ENCODE measurements at regions not wholly inside any gene's neighbourhood (a gene's known extent, or its start where the extent isn't known, plus 50 kb on each side); places are given as distances from the start of the nearest gene placed in this dataset.

DNA sequence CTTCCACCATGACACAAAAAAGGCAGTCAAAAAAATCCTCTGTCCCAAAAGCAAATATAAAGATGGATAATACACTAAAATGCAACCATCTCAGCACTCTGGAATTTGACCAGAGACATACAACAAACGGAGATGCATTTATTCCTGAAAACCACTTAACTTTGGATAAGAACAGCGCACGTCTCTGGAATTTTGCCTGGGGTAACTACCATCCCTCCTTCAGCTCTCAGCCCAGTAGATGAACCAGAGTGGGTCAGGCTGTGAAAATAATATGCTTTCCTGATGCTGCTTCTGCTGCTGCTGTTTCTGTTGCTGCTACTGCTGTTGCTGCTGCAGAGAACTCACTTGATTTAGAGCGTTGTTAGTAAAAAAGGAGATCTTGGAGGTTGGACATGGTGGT is 133.8 kb upstream of the ACVR2A start:
- Histone ChIP-seq H3K4me3 (no peak overlapping the region), H3K27ac (no peak overlapping the region), H3K36me3 (no peaks in the 10 kb centered on the region), H3K27me3 (no peaks in the 10 kb centered on the region), H3K4me1 (no peaks in the 10 kb centered on the region), H3K9me3 (no peaks in the 10 kb centered on the region)
- DNase-seq: no peak
- intact Hi-C loops (cut with DNase I): no loop called here
- no peak for ATAC-seq
- TF ChIP-seq, protein P1, sequence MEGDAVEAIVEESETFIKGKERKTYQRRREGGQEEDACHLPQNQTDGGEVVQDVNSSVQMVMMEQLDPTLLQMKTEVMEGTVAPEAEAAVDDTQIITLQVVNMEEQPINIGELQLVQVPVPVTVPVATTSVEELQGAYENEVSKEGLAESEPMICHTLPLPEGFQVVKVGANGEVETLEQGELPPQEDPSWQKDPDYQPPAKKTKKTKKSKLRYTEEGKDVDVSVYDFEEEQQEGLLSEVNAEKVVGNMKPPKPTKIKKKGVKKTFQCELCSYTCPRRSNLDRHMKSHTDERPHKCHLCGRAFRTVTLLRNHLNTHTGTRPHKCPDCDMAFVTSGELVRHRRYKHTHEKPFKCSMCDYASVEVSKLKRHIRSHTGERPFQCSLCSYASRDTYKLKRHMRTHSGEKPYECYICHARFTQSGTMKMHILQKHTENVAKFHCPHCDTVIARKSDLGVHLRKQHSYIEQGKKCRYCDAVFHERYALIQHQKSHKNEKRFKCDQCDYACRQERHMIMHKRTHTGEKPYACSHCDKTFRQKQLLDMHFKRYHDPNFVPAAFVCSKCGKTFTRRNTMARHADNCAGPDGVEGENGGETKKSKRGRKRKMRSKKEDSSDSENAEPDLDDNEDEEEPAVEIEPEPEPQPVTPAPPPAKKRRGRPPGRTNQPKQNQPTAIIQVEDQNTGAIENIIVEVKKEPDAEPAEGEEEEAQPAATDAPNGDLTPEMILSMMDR (IDR thresholded peaks at IDR 0.05): no peak

DNA sequence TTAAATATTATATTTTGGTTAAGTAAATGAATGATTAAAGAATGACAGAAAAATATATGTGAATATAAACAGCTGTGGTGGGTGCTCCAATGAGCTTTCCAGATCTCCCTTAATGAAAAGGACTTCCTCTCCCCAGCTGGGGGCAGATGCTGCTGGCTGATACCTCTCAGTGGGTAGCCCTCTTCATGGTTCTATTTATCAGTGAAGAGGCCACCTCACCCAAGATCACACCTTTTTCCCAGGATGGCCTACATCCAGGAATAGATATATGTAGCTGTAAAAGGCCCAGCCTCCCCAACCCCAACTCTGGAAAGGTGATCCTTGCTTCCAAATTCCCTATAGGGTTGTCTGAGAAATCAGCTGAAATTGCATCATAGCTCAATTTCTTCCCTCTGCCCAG is 135.2 kb upstream of the ACVR2A start:
- intact Hi-C loops (cut with DNase I): no loop called here
- Histone ChIP-seq H3K4me3 (no peak overlapping the region), H3K36me3 (no peaks in the 10 kb centered on the region), H3K9me3 (no peaks in the 10 kb centered on the region), H3K27ac (no peak overlapping the region), H3K4me1 (no peaks in the 10 kb centered on the region), H3K27me3 (no peaks in the 10 kb centered on the region)
- DNase-seq: no peak
- TF ChIP-seq, protein P1 (IDR thresholded peaks at IDR 0.05): no peak
- ATAC-seq: no peak

DNA sequence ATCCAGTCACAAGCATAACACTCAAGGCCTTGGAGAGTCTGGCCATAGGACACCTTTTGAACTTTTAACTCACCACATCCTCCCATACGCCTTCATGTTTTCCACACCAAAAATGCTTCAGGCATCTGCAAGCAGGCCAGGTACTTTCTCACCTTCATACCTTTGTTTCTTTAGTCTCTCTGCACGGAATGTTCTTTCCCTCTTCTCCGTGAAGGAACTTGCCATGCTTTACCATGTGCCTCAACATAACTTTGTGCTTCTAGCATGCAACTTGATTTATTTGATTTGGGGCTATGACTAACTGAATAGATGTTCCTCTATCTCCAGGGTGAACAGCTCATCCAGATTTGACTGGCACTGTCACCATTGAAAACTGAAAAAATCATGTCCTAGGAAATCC is 141.7 kb upstream of the ACVR2A start:
- TF ChIP-seq, protein P1 (IDR thresholded peaks at IDR 0.05): no peak
- Histone ChIP-seq H3K27ac (no peak overlapping the region), H3K27me3 (no peaks in the 10 kb centered on the region), H3K36me3 (no peaks in the 10 kb centered on the region), H3K4me3 (no peak overlapping the region), H3K9me3 (no peaks in the 10 kb centered on the region), H3K4me1 (no peaks in the 10 kb centered on the region)
- no peak for ATAC-seq
- intact Hi-C loops (cut with DNase I): no loop called here
- DNase-seq: no peak

DNA sequence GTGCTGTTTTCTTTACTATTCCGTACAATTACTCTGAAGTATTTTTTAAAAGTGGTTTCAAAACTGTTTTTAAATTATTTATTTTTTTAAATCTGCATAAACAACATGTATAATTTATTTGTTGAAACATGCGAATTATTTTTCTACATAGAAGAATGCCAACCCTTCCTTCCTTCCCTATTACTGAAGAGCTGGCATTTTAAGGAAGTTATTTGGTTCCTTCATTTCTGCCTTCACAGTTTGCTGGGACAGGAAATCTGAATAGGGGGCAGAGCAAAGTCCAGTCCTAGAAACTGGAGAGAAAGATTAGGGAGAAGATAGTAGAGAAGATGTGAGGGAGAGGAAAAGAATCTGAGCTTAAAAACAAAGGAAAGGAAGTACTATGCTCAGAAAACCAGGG is 146.7 kb upstream of the ACVR2A start:
- H3K27me3 ChIP-seq: no peaks in the 10 kb centered on the region
- ATAC-seq: no peak
- no peaks in the 10 kb centered on the region for H3K36me3 ChIP-seq
- no peaks in the 10 kb centered on the region for H3K4me1 ChIP-seq
- no peak overlapping the region for H3K4me3 ChIP-seq
- H3K27ac ChIP-seq: no peak overlapping the region
- TF ChIP-seq, protein P1 (IDR thresholded peaks at IDR 0.05): no peak
- intact Hi-C loops (cut with DNase I): no loop called here
- DNase-seq: no peak
- no peaks in the 10 kb centered on the region for H3K9me3 ChIP-seq

DNA sequence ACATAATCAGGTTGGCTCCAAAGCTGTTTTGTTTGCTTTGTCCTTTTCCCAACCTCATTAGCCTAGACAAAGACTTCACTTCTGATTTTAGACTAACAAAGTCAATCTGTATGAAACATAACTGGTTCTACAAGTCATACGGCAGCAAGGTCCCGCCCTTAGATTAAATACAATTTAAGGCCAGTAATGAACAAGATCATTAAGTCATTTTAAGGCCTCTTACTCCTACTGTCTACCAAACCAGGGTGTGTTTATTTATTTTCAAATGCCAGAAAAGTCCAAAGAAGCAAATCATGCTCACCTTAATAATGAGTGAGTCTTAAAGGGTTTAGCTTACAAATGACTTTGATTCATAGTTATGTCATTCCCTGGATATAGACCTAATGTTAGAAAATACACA is 148.4 kb upstream of the ACVR2A start:
- no peaks in the 10 kb centered on the region for H3K9me3 ChIP-seq
- TF ChIP-seq, protein P1 (IDR thresholded peaks at IDR 0.05): no peak
- ATAC-seq (no peak), DNase-seq (no peak)
- no peaks in the 10 kb centered on the region for H3K27me3 ChIP-seq
- no peak overlapping the region for H3K27ac ChIP-seq
- H3K36me3 ChIP-seq: no peaks in the 10 kb centered on the region
- intact Hi-C loops (cut with DNase I): no loop called here
- no peaks in the 10 kb centered on the region for H3K4me1 ChIP-seq
- no peak overlapping the region for H3K4me3 ChIP-seq

DNA sequence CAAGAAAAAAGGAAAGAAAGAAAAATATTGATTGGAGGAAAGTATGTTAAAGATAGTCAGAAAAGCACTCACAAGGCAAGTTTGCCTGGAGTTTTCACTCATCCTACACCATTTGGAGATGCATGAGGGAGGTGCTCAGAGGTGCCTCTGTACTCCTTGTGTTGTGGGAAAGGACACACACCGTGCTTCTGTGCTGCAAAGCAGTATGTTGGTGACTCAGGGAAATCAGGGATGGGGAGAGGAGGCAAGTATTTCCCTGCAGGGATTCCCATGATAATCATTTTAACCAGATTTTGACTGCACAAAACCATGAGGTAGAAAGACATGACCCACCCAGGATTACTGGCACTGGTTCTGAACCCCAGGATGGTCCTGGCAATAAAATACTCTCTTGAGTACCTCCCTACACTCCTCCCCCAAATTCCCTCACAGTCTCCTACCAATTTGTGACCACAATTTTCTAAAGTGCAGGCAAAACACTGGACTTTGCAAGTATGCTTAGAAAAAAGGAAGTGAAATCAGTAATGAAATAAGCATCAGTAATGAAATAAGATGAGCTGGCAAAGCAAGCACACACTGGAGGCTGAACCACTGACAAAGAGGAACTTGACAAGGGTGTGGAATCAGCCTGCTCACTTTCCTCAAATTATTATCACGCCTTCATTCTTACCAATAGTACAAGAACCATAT is 155.5 kb upstream of the ACVR2A start:
- TF ChIP-seq, protein P1 (IDR thresholded peaks at IDR 0.05): no peak
- no peaks in the 10 kb centered on the region for H3K36me3 ChIP-seq
- H3K4me3 ChIP-seq: no peak overlapping the region
- ATAC-seq: peak; percentile 89
- no peaks in the 10 kb centered on the region for H3K9me3 ChIP-seq
- H3K4me1 ChIP-seq: no peaks in the 10 kb centered on the region
- intact Hi-C loops (cut with DNase I): no loop called here
- DNase-seq: no peak
- no peaks in the 10 kb centered on the region for H3K27me3 ChIP-seq
- H3K27ac ChIP-seq: no peak overlapping the region
